ENCODE measurements at regions not wholly inside any gene's neighbourhood (a gene's known extent, or its start where the extent isn't known, plus 50 kb on each side); places are given as distances from the start of the nearest gene placed in this dataset.
"Not testable (repeated sequence)": the region's sequence is repeated elsewhere in the genome, so short reads cannot be mapped to it uniquely, and the experiment has no call there.

DNA sequence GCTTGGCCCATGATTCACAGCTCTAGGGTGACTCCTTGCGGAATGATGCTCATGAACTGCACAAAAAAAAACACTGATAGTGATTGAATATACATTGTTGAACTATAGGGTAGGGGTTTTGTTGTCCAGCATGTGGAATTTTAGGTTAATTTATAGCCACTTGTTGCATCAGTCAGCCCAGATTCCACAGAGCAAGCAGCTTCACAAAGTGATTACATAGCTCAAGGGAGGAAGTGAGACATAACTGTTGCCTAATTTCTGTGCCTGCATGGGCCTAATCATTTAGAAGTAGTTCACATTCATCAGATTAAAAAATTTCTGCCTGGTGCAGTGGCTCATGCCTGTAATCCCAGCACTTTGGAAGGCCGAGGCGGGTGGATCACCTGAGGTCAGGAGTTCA lies 142.2 kb upstream of the ZNF722 start:
- DNase-seq (ENCODE audit: low read depth): not testable (repeated sequence)

DNA sequence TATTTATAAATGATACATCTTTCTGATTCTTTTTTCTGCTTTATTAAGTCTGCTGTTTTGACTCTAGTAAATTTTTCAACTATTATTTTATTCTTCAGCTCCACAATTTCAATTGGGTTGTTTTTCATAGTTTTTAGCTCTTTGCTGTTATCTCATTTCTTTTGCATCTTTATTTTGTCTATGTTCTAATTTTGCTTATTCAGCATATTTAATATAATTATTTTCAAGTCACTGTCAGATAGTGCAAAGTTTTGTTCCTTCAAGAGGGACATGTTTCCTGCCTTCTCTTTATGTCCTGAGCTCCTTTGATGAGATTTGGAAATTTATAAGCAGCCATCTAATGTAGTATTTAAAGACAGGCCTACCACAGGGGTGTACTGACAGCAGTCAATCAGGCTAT lies 131.5 kb upstream of the ZNF722 start:
- DNase-seq (ENCODE audit: low read depth): no peak

DNA sequence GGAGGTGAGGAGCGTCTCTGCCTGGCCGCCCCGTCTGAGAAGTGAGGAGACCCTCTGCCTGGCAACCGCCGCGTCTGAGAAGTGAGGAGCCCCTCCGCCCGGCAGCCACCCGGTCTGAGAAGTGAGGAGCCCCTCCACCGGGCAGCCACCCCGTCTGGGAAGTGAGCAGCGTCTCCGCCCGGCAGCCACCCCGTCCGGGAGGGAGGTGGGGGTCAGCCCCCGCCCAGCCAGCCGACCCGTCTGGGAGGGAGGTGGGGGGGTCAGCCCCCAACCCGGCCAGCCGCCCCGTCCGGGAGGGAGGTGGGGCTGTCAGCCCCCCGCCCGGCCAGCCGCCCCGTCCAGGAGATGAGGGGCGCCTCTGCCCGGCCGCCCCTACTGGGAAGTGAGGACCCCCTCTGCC lies 124.4 kb upstream of the ZNF722 start:
- not testable (repeated sequence) for DNase-seq (ENCODE audit: low read depth)

DNA sequence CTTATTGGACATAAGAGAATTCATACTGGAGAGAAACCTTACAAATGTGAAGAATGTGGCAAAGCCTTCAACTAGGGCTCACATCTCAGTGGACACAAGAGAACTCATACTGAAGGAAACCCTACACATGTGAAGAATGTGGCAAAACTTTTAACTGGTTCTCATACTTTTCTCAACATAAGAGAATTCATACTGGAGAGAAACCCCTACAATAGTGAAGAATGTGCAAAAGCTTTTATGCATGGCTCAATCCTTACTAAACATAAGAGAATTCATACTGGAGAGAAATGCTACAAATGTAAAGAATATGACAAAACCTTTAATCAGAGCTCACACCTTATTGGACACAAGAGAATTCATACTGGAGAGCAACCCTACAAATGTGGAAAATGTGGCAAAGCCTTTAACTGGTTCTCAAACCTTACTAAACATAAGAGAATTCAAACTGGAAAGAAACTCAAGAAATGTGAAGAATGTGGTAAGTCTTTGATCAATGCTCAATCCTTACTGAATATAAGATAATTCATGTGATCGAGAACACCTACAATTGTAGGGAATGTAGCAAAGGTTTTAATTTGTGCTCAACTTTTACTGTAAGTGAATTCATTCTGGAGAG lies 121.8 kb upstream of the ZNF722 start:
- DNase-seq (ENCODE audit: low read depth): no peak

DNA sequence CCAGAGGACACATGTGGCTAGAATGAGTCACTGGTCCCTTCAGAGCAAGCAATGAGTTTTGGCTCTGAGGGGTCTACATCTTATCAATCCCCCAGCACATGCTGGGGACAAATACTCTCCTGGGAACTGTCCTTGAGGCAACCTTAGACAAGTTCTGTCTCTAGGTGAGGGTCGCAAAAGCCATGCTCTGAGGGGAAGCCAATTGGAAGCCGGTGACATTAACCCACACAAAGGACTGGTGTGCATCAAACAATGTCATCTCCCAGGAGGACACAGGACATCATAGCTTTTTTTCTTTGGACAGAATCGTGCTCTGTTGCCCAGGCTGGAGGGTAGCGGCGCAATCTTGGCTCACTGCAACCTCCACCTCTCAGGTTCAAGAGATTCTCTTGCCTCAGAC lies 111.6 kb upstream of the ZNF722 start:
- no peak for DNase-seq (ENCODE audit: low read depth)

DNA sequence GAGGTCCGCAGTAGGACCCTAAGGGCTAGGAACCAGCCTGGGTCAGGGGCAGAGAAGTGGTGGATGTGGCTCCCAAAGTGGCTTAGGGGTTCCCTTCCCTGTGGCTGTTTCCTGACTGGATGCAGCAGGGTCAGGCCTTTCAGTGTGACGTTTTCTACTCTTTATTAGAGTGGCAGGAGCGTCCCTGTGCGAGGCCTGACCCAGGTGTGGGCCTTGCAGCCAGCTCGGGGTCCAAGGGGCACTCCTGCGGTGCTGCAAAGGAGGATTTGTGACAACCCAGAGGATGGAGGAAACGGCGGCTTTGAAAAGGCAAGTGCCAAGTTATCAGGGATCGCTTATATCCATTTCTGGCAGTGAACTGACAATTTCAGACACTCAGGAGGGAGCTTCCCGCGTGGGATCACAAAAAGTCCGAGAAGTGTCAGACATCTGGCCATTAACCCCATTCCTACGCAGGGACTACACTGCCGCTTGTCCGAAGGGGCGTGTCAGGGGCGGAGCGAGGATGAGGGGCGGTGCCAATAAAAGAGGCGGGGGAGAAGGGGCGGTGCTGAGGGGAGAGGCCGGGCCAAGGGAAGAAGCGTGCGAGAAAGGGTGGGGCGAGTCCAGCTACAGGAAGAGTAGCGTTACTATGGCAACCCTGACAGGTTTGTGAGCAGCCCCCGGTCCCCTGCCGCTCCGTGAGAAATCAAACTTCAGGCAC lies 98.8 kb upstream of the ZNF722 start:
- peak; percentile 68 for DNase-seq (ENCODE audit: low read depth)

DNA sequence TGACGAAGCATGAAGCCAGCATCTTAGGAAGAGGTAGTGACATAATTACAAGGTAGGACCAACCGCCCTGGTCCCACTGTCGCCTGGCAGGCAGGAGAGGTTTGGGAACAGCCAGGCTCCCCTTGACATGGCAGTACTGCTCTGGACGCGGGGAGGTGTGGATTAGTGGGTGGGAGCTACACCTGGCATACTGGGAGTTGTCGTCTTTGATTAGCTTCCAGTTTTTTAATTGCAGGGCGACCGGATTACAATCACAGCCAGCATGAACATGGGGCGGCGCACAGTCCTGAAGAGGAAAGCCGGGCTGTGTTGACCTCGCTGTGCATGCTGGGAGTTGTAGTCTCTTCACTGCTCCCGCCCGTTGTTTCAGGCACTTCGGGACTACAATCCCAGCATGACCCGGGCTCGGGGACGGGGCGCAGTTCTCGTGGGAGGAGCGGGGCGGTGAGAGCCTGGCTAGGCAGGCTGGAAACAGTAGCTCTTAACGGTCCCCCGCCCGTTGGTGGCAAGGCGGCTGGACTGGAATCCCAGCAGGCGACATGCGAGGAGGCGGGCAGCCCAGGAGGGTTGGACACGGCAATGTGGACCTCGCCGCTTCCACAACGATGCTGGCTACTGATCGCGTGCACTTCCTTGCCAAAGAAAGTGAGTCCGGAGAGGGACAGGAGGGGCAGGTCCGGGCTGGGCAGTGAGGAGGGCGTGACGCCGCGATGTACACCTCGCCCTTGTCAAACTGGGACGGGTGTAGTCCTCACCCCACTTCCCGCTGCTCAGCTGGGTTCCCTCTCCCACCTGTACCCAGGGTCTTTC lies 98.0 kb upstream of the ZNF722 start:
- peak; percentile 83 for DNase-seq (ENCODE audit: low read depth)

DNA sequence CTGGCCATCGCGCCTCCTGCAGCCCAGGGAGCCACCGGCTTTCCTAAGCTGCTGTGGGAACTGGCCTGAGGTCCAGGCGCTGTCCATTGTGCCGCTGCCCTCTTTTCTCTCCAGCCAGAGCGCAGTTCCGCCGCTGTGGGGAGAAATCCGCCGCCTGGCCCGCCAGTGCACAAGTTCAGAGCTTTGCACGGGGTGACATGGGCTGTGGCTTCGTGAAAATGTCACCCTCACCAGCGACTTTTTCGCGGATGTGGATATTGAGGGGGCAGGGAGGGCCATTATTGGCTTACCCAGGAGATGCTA lies 97.5 kb upstream of the ZNF722 start:
- DNase-seq (ENCODE audit: low read depth): not testable (repeated sequence)

DNA sequence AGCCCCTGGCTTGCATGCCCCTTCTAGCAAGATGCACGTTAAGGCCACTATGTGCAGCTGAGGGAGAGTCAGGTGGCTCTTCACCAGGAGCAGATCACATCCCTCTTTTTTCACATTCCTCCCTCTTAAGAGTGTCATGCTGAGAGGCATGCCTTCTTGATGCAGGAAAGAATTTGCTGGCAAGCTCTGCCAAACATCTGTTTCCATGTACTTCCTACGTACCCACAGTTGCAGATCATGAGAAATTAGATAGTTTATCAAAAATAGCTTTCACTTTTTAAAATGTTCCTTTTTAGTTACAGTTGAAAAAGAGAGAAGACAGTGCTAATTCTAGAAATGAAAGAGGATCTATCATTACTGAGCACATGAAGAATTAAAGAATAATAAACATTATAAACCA lies 79.7 kb upstream of the ZNF722 start:
- no peak for DNase-seq (ENCODE audit: low read depth)

DNA sequence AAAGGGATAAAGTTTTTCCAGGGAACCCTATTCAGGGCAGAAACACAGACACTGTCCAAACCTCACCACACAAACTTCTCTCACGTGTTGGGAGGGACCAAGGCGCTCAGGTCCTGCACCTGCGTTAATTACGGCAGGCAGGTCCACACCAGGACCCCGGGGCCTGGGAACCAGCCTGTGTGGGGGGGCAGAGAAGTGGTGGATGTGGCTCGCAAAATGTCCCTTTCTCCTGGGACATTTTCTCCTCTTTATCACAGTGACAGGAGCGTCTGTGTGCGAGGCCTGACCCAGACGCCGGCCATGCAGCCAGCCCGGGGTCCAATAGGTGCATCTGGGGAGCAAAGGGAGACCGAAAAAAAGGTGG lies 73.4 kb upstream of the ZNF722 start:
- DNase-seq (ENCODE audit: low read depth): no peak

DNA sequence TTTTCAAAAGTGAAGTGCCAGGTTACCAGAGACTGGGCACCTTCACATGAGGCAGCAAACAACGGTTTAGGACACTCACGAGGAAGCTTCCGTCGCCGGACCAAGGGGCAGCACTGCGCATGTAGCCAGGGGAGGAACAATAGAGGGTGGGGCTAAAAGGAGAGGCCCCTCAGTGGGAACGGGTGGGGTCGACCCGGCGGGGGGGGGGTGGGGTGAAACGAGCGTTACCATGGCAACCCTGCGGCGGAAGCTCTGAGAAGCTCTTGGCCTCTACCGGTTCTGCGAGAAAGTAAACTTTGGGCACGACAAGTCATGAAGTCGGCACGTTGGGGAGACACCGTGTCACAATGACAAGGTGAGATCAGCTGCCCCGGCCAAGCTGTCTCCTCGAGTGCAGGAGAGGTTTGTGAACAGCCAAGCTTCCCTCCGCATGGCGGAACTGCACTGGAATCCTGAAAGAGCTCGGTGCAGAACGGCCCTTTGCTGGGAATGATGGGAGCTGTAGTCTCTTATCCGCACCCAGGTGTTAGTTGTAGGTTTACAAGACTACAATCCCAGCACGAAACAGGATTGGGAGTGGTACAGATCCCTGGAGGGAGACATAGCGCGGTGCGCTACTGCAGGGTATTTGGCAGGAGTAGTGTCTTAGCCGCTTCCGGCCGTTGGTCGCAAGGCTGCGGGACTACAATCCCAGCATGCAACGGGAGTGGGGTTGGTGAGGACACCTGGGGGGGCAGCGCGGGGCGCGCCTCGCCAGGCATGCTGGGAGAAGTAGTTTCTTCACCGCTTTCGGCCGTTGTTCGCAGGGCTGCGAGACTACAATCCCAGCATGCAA lies 72.8 kb upstream of the ZNF722 start:
- DNase-seq (ENCODE audit: low read depth): peak; percentile 83

DNA sequence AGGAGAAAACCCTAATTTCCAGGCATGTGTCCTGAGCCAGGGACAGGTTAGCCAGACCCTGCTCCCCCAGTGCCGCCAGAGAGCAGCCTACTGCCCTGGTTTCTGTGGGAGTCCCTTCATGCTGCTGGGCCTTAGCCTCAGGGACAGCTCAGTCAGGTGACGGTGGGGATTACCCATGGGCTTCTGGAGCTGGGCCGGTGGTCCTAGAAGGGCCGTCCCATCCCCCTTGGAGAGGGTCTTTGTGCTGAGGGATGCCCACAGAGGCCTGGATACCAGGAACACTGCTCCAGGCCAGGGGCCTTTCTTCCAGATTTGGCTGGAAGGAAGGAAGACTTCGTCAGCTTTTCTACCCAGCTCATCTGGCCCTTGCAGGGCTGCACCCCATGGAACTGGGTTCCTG lies 71.4 kb upstream of the ZNF722 start:
- DNase-seq (ENCODE audit: low read depth): no peak

DNA sequence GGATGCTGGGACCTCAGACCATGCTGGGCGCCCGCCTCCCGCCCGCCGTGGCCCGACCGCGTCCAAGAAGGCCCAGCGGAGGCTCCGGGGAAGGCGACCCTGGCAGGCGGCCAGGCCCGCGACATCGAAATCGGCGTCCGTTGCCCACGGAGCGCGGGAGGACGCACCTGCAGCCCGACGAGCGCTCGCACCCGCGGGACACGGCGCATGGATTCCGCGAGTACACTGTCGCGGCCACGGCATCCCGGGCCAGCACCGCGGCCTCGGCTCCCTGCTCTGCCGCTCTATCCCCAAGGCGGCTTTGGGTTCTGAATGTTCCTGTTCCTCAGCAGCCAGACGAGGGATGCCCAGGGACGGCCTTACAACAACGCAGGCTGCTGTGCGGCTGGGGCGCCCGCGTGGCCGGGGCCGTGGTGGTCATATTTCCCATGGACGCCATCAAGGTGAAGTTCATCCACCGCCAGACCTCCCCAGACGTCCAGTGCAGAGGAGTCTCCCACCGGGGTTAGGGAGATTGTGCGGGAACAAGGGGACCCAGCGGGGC lies 67.5 kb upstream of the ZNF722 start:
- DNase-seq (ENCODE audit: low read depth): no peak

DNA sequence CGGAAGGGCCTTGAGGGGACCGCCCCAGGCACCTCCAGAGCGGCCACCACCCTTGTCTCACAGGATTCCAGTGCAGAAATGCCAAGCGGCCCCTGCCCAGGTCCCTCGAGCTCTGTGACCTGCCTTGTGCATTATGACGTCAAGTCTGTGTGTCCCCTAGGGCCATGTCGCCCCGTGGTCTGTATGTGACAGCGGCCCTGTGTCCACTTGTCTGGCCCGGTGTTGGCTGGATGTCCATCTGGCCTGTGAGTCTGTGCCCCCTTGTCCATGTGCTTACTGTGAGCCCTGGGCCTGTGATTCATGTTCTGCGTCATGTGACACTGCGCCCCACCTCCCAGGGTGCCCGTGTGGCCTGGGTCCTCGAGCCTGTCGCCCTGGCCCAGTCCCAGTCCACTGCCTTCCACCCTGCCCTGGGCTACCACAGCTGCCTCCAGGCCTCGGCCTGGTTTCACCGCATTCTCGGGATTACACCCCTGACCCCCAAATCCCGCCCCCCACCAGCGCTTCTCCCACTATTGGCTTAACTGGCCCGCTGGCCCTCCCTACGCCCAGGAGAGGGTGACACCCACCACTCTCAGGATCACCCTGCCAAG lies 66.6 kb upstream of the ZNF722 start:
- no peak for DNase-seq (ENCODE audit: low read depth)
